Adrenal gland (tissue), 9 donors: ENCODE measurements at regions not wholly inside any gene's neighbourhood (a gene's known extent, or its start where the extent isn't known, plus 50 kb on each side); places are given as distances from the start of the nearest gene placed in this dataset.

ENCODE experiments used
- DNase-seq, 7 donors: peaks; one replicate each; pipeline ENCODE4 v3.0.0-alpha.2; 2019 to 2020
- H3K27ac ChIP-seq, 5 donors: fragments of 200-600 bp; sonication (generic) in 4 of 5; 1 replicate in 3 of 5; 2 replicates in 2 of 5; pipeline versions ENCODE4 v1.5.1 to v1.8.0; 2016 to 2020; ENCODE audit warnings: mild to moderate bottlenecking in 1 of 5
- H3K27me3 ChIP-seq: fragments of 200-600 bp; 2 replicates; pipeline ENCODE4 v1.8.0; 2021
- H3K36me3 ChIP-seq, 2 donors: fragments of 200-600 bp; replicated peaks in 1 of 2; 1 replicate in 1 of 2; 2 replicates in 1 of 2; pipeline versions ENCODE4 v1.5.1 to v1.8.0; 2018 to 2022
- H3K4me1 ChIP-seq, 2 donors: fragments of 200-600 bp; replicated peaks in 1 of 2; 1 replicate in 1 of 2; 2 replicates in 1 of 2; pipeline versions ENCODE4 v1.5.1 to v1.8.0; 2018 to 2021
- H3K4me3 ChIP-seq, 4 donors: fragments of 200-600 bp; sonication (generic) in 3 of 4; one replicate each; pipeline ENCODE4 v1.5.1; 2016 to 2018
- H3K9me3 ChIP-seq, 3 donors: fragments of 200-600 bp; sonication (generic) in 1 of 3; replicated peaks in 1 of 3; 1 replicate in 2 of 3; 2 replicates in 1 of 3; pipeline versions ENCODE4 v1.5.1 to v1.8.0; 2016 to 2021
- CTCF ChIP-seq, 6 experiments: fragments of 450-650 bp in 4 of 6; fragments of 200-600 bp in 2 of 6; sonication (generic) in 1 of 6; IDR thresholded peaks; 1 replicate in 5 of 6; 2 replicates in 1 of 6; pipeline versions ENCODE4 v1.5.1 to v1.8.0; 2016 to 2021; ENCODE audit warnings: antibody characterized with exemption in 6 of 6, mild to moderate bottlenecking in 2 of 6, moderate library complexity in 1 of 6
- POLR2A ChIP-seq, 2 donors: fragments of 450-650 bp; IDR thresholded peaks; one replicate each; pipeline ENCODE4 v1.6.1; 2017; ENCODE audit warnings: antibody characterized with exemption in 2 of 2, mild to moderate bottlenecking in 2 of 2, moderate library complexity in 1 of 2
- WGBS, 4 donors: extraction: QIAGEN DNeasy Blood & Tissue Kit in 2 of 4; methylation state at CpG; one replicate each; pipeline versions ENCODE4 v1.1.5 to v1.1.7; 2013 to 2017; 5-methylcytosine and 5-hydroxymethylcytosine counted together
- intact Hi-C, 2 donors: fragments of 100-400 bp; cut with DNase I; formaldehyde crosslinking; loops; one replicate each; pipeline versions ENCODE4 v1.14.1 to v1.15.0; 2022 to 2023
- donor health status: healthy with polysubstance abuse.
- donor health status: Bipolar disorder and iron deficiency.
- donor health status: DM: yes; HTN: yes; CAD: no.
- donor health status: DM: no; HTN: no; CAD: no.
- donor health status: DM: no; HTN: no; CAD: no.

GRCh38 chr17:70251706-70252105 is 82.4 kb downstream of the KCNJ2 start:
- H3K27ac ChIP-seq: no peak overlapping the region
- H3K27me3 ChIP-seq: no peaks in the 10 kb centered on the region
- DNase-seq: no peak
- WGBS, 4 donors: 76 to 89% (median 78%) methylated on average over 2 of the region's 2 CpGs
- no peak for TF ChIP-seq CTCF (IDR thresholded peaks at IDR 0.05)
- TF ChIP-seq POLR2A (IDR thresholded peaks at IDR 0.05): no peak
- no peaks in the 10 kb centered on the region for H3K36me3 ChIP-seq
- H3K9me3 ChIP-seq: no peaks in the 10 kb centered on the region
- intact Hi-C loops: no loop called here
- no peak overlapping the region for H3K4me3 ChIP-seq
- H3K4me1 ChIP-seq: no peaks in the 10 kb centered on the region

DNA sequence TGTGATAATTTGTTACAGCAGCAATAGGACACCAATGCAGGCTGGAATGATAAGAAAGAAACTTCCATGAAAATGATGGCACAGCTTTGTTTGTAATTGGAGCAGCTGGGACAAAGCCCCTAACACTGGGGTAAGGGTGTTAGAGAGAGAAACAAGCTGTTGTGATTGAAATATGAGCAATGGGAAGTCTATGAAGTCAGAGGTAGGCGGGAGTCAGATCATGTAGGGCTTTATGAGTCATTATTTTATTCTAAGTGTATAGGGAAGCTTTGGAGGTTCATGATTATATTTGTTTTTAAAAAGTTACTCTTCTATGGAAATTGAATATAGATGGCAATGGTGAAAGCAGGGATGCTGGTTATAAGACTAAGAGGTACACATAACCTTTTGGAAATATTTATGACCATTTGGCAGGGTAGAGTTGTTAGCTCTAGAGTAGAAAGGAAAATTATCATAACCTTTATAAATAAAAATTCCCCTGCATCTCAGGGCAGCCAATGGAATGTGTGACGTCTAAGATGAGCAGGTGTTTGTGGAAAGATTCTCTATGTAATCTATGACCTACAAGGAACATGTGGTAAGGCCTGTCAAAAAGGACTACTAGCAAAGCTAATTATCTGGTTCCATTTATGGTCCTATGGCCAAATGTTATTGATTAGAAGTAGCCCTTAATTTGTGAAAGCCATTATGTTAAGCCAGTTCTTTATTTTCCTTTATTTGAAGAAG is 85.6 kb downstream of the KCNJ2 start:
- no peaks in the 10 kb centered on the region for H3K9me3 ChIP-seq
- H3K27me3 ChIP-seq: peaks cover 8% of the 10 kb centered on the region
- no peak overlapping the region for H3K4me3 ChIP-seq
- WGBS, 4 donors: 77 to 91% (median 85%) methylated on average over 2 of the region's 2 CpGs
- no peaks in the 10 kb centered on the region for H3K4me1 ChIP-seq
- intact Hi-C loops: no loop called here
- H3K36me3 ChIP-seq: no peaks in the 10 kb centered on the region
- TF ChIP-seq POLR2A (IDR thresholded peaks at IDR 0.05) (no peak), CTCF (IDR thresholded peaks at IDR 0.05) (no peak)
- H3K27ac ChIP-seq: no peak overlapping the region
- DNase-seq: no peak

DNA sequence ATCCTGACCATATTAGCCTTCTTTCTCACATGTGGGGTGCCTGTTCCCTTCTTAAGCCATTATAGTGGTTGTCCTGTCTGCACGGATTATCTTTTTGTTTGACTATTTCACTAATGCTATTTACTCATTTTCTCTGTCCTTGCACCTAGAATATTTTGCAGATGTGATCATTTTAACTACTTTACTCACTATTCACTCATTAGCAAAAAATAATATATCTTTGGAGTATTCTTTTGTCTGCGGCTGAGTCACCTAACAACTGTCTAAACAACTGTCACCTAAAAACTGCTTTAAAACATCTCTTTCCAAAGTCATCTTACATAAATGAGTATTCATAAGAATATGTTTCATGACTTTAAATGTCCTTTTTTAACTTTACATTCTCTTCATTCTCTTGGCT is 87.4 kb downstream of the KCNJ2 start:
- WGBS, 4 donors: 88 to 93% (median 91%) methylated on average over 2 of the region's 2 CpGs
- Histone ChIP-seq H3K9me3 (no peaks in the 10 kb centered on the region), H3K4me1 (no peaks in the 10 kb centered on the region), H3K36me3 (no peaks in the 10 kb centered on the region), H3K4me3 (no peak overlapping the region), H3K27me3 (peaks cover 8% of the 10 kb centered on the region), H3K27ac (no peak overlapping the region)
- TF ChIP-seq CTCF (IDR thresholded peaks at IDR 0.05) (no peak), POLR2A (IDR thresholded peaks at IDR 0.05) (no peak)
- intact Hi-C loops: no loop called here
- DNase-seq: no peak

- H3K27ac ChIP-seq: no peak overlapping the region
- H3K27me3 ChIP-seq: peaks cover 8% of the 10 kb centered on the region
- H3K4me3 ChIP-seq: no peak overlapping the region
- H3K4me1 ChIP-seq: no peaks in the 10 kb centered on the region
- H3K9me3 ChIP-seq: no peaks in the 10 kb centered on the region
- TF ChIP-seq CTCF (IDR thresholded peaks at IDR 0.05) (no peak), POLR2A (IDR thresholded peaks at IDR 0.05) (no peak)
- intact Hi-C loops: no loop called here
- no peaks in the 10 kb centered on the region for H3K36me3 ChIP-seq
- no peak for DNase-seq
These were observed 89.1 kb downstream of the KCNJ2 start for GRCh38 chr17:70258465-70258864.
